IPS-NIHi11 (cell line): ENCODE measurements at regions not wholly inside any gene's neighbourhood (a gene's known extent, or its start where the extent isn't known, plus 50 kb on each side); places are given as distances from the start of the nearest gene placed in this dataset.

Experiments used
- DNase-seq: peaks from one replicate; pipeline ENCODE4 v3.0.0; 2012; ENCODE audit warnings: mixed read lengths, low spot score

GRCh38 chr17:63341276-63341675 lies 104.8 kb downstream of the CYB561 start:
- no peak for DNase-seq

GRCh38 chr17:63344383-63344782 lies 101.7 kb downstream of the CYB561 start:
- no peak for DNase-seq

GRCh38 chr17:63345611-63346010 lies 100.5 kb downstream of the CYB561 start:
- DNase-seq, result no peak

GRCh38 chr17:63347475-63347874 lies 98.6 kb downstream of the CYB561 start:
- no peak for DNase-seq

- DNase-seq, result no peak
These were observed 96.6 kb downstream of the CYB561 start for GRCh38 chr17:63349478-63350000.

GRCh38 chr17:63350364-63350763 lies 95.7 kb downstream of the CYB561 start:
- DNase-seq, result no peak

- no peak for DNase-seq
These were observed 91.8 kb downstream of the CYB561 start for GRCh38 chr17:63354256-63354655.

- no peak for DNase-seq
These were observed 89.8 kb downstream of the CYB561 start for GRCh38 chr17:63356337-63356757.

GRCh38 chr17:63358111-63358839 lies 87.8 kb downstream of the CYB561 start:
- no peak for DNase-seq

GRCh38 chr17:63358956-63359355 lies 87.2 kb downstream of the CYB561 start:
- no peak for DNase-seq

- no peak for DNase-seq
These were observed 84.9 kb downstream of the CYB561 start for GRCh38 chr17:63361182-63361581.

- DNase-seq, result no peak
These were observed 84.0 kb downstream of the CYB561 start for GRCh38 chr17:63362115-63362514.

- DNase-seq, result no peak
These were observed 81.7 kb downstream of the CYB561 start for GRCh38 chr17:63364387-63364786.

- DNase-seq, result no peak
These were observed 81.2 kb downstream of the CYB561 start for GRCh38 chr17:63364944-63365343.

GRCh38 chr17:63365366-63366240 lies 80.5 kb downstream of the CYB561 start:
- DNase-seq, result no peak

- no peak for DNase-seq
These were observed 79.9 kb downstream of the CYB561 start for GRCh38 chr17:63366241-63366566.

GRCh38 chr17:63369233-63369632 lies 76.9 kb downstream of the CYB561 start:
- no peak for DNase-seq

- DNase-seq, result no peak
These were observed 75.4 kb downstream of the CYB561 start for GRCh38 chr17:63370696-63371095.

GRCh38 chr17:63376949-63377348 lies 69.2 kb downstream of the CYB561 start:
- DNase-seq, result no peak

GRCh38 chr17:63378411-63379375 lies 67.4 kb downstream of the CYB561 start:
- DNase-seq, result no peak

GRCh38 chr17:63379636-63380035 lies 66.5 kb downstream of the CYB561 start:
- DNase-seq, result no peak
